K562 (cell line): ENCODE measurements at regions not wholly inside any gene's neighbourhood (a gene's known extent, or its start where the extent isn't known, plus 50 kb on each side); places are given as distances from the start of the nearest gene placed in this dataset.

Source experiments
- ATAC-seq: fragments of 200-7000 bp; cut with Tn5 transposase; 3 replicates; pipeline ENCODE4 v1.9.1; 2020; ENCODE audit warnings: moderate library complexity
- BruUV-seq: library from RNA; stranded (reverse); fragments of 400-500 nt; replicated peaks from 2 replicates; lab custom pipeline; 2021; lab: Mats Ljungman, UMichigan
- CTCF ChIA-PET: fragments of 300-600 bp; formaldehyde crosslinking; extraction: SDS; loops from one replicate; lab custom pipeline; 2021; ENCODE audit warnings: low intra/inter-chr PET ratio; lab: Yijun Ruan, JAX
- POLR2A ChIA-PET: fragments of 300-600, 350-650 bp; sonication (Branson Sonifier 250); formaldehyde crosslinking; extraction: SDS; loops from one replicate; lab custom pipeline; 2021; ENCODE audit warnings: antibody characterized with exemption, inconsistent platforms; lab: Yijun Ruan, JAX
- DNase-seq, 4 experiments: peaks; one replicate each; pipeline versions ENCODE4 v3.0.0 to v3.0.0-alpha.2; 2011 to 2018; ENCODE audit warnings: low spot score in 3 of 4, mixed read lengths in 3 of 4; ENCODE audit errors: extremely low read depth in 1 of 4
- FAIRE-seq: peaks from 2 replicates; lab custom pipeline; 2011; peaks lifted over from hg19 to GRCh38; lab: Jason Lieb, UNC
- H2AFZ ChIP-seq: 2 replicates; pipeline ENCODE4 v1.6.0; 2011; ENCODE audit warnings: low read depth, low read length, control low read depth, inconsistent platforms
- H3K27ac ChIP-seq: fragments of 200-600 bp; 3 replicates; pipeline ENCODE4 v1.8.0; 2011; ENCODE audit warnings: low read depth, mild to moderate bottlenecking, control low read depth, inconsistent platforms, low read length, moderate library complexity, mixed read lengths; ENCODE audit errors: extremely low read depth
- H3K27me3 ChIP-seq, 2 experiments: fragments of 300-600 bp in 1 of 2; 2 replicates in 1 of 2; 3 replicates in 1 of 2; pipeline versions ENCODE4 v1.6.0 to v1.8.0; 2011; ENCODE audit warnings: inconsistent platforms in 2 of 2, low read length in 2 of 2, mild to moderate bottlenecking in 1 of 2, mixed read lengths in 1 of 2, moderate library complexity in 1 of 2; ENCODE audit not compliant: control insufficient read depth in 2 of 2, insufficient read depth in 2 of 2
- H3K36me3 ChIP-seq: fragments of 300-600 bp; 3 replicates; pipeline ENCODE4 v1.8.0; 2011; ENCODE audit warnings: mild to moderate bottlenecking, low read length, inconsistent platforms; ENCODE audit not compliant: control insufficient read depth, insufficient read depth
- H3K4me1 ChIP-seq, 2 experiments: fragments of 200-600 bp in 1 of 2; replicated peaks in 1 of 2; 2 replicates in 1 of 2; 3 replicates in 1 of 2; pipeline versions ENCODE4 v1.5.1 to v1.8.0; 2011; ENCODE audit warnings: inconsistent platforms in 2 of 2, low read length in 2 of 2, mild to moderate bottlenecking in 1 of 2, mixed read lengths in 1 of 2, moderate library complexity in 1 of 2; ENCODE audit not compliant: control insufficient read depth in 2 of 2, insufficient read depth in 2 of 2
- H3K4me2 ChIP-seq: 2 replicates; pipeline ENCODE4 v1.6.1; 2011; ENCODE audit warnings: low read length, control low read depth, inconsistent platforms, mixed read lengths; ENCODE audit not compliant: insufficient read depth
- H3K4me3 ChIP-seq: fragments of 200-600 bp; sonication (generic), shearing (Covaris generic); 2 replicates; pipeline ENCODE4 v1.5.1; 2016; ENCODE audit warnings: control low read depth, inconsistent platforms
- H3K79me2 ChIP-seq: fragments of 200-600 bp; 3 replicates; pipeline ENCODE4 v1.8.0; 2011; ENCODE audit warnings: low read length, inconsistent platforms; ENCODE audit not compliant: control insufficient read depth, insufficient read depth
- H3K9ac ChIP-seq, 2 experiments: 2 replicates each; pipeline versions ENCODE4 v1.6.0 to v1.6.1; 2011; ENCODE audit warnings: low read depth in 2 of 2, low read length in 2 of 2, control low read depth in 1 of 2, inconsistent platforms in 1 of 2, mild to moderate bottlenecking in 1 of 2, mixed read lengths in 1 of 2; ENCODE audit not compliant: insufficient read depth in 1 of 2
- H3K9me1 ChIP-seq: one replicate; pipeline ENCODE4 v1.6.0; 2011; ENCODE audit warnings: inconsistent platforms, mild to moderate bottlenecking, low read length, moderate library complexity; ENCODE audit not compliant: control insufficient read depth, insufficient read depth
- H3K9me3 ChIP-seq: replicated peaks from 2 replicates; pipeline ENCODE4 v1.5.1; 2011; ENCODE audit warnings: low read depth, low read length, inconsistent platforms; ENCODE audit not compliant: control insufficient read depth, insufficient read depth
- H4K20me1 ChIP-seq: replicated peaks from 2 replicates; pipeline ENCODE4 v1.6.1; 2011; ENCODE audit warnings: low read length, inconsistent platforms, mixed read lengths; ENCODE audit not compliant: control insufficient read depth, insufficient read depth
- BRF2 ChIP-seq: IDR thresholded peaks from 3 replicates; pipeline ENCODE4 v1.6.1; 2011; ENCODE audit warnings: borderline replicate concordance, mild to moderate bottlenecking; ENCODE audit not compliant: insufficient read length, insufficient read depth
- DLX4 ChIP-seq: fragments of 250-450 bp; sonication (Bioruptor Pico); IDR thresholded peaks from 2 replicates; pipeline ENCODE4 v1.6.1; 2021; ENCODE audit warnings: mild to moderate bottlenecking
- MIER1 ChIP-seq: fragments of 450-650 bp; IDR thresholded peaks from 2 replicates; pipeline ENCODE4 v1.6.1; 2016; ENCODE audit warnings: antibody characterized with exemption, mild to moderate bottlenecking, low read depth
- MYC ChIP-seq, 2 experiments: fragments of 250-450 bp in 1 of 2; sonication (Bioruptor Pico) in 1 of 2; IDR thresholded peaks; 2 replicates each; pipeline versions ENCODE4 v1.5.1 to v1.6.1; 2012 to 2021; ENCODE audit warnings: low read depth in 2 of 2, borderline replicate concordance in 1 of 2, improper control_type of control experiment in 1 of 2, low read length in 1 of 2, mild to moderate bottlenecking in 1 of 2, moderate library complexity in 1 of 2
- NUFIP1 ChIP-seq: fragments of 450-650 bp; IDR thresholded peaks from 2 replicates; pipeline ENCODE4 v1.6.1; 2018; ENCODE audit not compliant: partially characterized antibody
- POLR2H ChIP-seq: IDR thresholded peaks from 2 replicates; pipeline ENCODE4 v1.6.1; 2016; ENCODE audit warnings: missing genetic modification characterization, low read depth, mild to moderate bottlenecking, control low read depth, missing compliant biosample characterization, moderate library complexity
- PRMT5 ChIP-seq: sonication (generic); formaldehyde crosslinking; IDR thresholded peaks from 2 replicates; pipeline ENCODE4 v1.5.0; 2020; ENCODE audit warnings: missing genetic modification reagents
- ZBTB17 ChIP-seq: fragments of 450-650 bp; formaldehyde crosslinking; IDR thresholded peaks from 2 replicates; pipeline ENCODE4 v1.4.0; 2020; ENCODE audit warnings: mild to moderate bottlenecking
- ZNF830 ChIP-seq: fragments of 250-450 bp; sonication (Bioruptor Pico); IDR thresholded peaks from 2 replicates; pipeline ENCODE4 v1.5.0; 2021; ENCODE audit warnings: mild to moderate bottlenecking
- WGBS: fragments of 100-300 bp; shearing (Covaris generic); methylation state at CpG from one replicate; pipeline ENCODE4 v1.1.6; 2016; ENCODE audit warnings: low coverage, mixed read lengths; ENCODE audit not compliant: insufficient coverage; ENCODE audit errors: missing lambda C conversion rate; 5-methylcytosine and 5-hydroxymethylcytosine counted together
- in situ Hi-C: fragments of 300-500 bp; cut with MboI; formaldehyde crosslinking; loops from 4 replicates; pipeline ENCODE4 v1.15.0; 2018; ENCODE audit warnings: inconsistent platforms, mixed read lengths
- intact Hi-C: fragments of 100-400 bp; cut with micrococcal nuclease; formaldehyde crosslinking; loops from 2 replicates; pipeline ENCODE4 v1.14.2; 2022

- Histone ChIP-seq H3K27me3 (no peaks in the 10 kb centered on the region), H3K9me3 (no peaks in the 10 kb centered on the region), H3K79me2 (no peaks in the 10 kb centered on the region), H4K20me1 (no peaks in the 10 kb centered on the region), H3K9ac (no peak overlapping the region), H3K4me3 (no peak overlapping the region), H3K9me1 (no peaks in the 10 kb centered on the region), H3K27ac (no peak overlapping the region), H3K4me1 (no peaks in the 10 kb centered on the region), H3K36me3 (no peaks in the 10 kb centered on the region), H3K4me2 (no peak overlapping the region), H2AFZ (no peak overlapping the region)
- DNase-seq (no peak), ATAC-seq (no peak), FAIRE-seq (no peak)
- in situ Hi-C loops (no loop called here), intact Hi-C loops (no loop called here)
- WGBS = 3% methylated on average over 5 of the region's 5 CpGs
- no peak for TF ChIP-seq ZNF830
- TF ChIP-seq BRF2 = no peak
- TF ChIP-seq MYC (IDR thresholded peaks at IDR 0.05; ENCODE audit: low read depth, low read length) = no peak
- TF ChIP-seq MYC (CRISPR knock-in tag; IDR thresholded peaks at IDR 0.05; ENCODE audit: borderline replicate concordance, low read depth) = no peak
- TF ChIP-seq ZBTB17 (CRISPR knock-in tag) = no peak
- TF ChIP-seq PRMT5 (CRISPR knock-in tag) = no peak
- no peak for TF ChIP-seq DLX4 (CRISPR knock-in tag)
- TF ChIP-seq MIER1 = no peak
- no peak for TF ChIP-seq POLR2H (tag)
- TF ChIP-seq NUFIP1 = no peak
- BruUV-seq = no TSS peak
- ChIA-PET POLR2A (no interaction called here), CTCF (no interaction called here)
These were observed 262.2 kb upstream of the PABPC4L start for GRCh38 chr4:134463771-134464170.
